ENCODE measurements at regions not wholly inside any gene's neighbourhood (a gene's known extent, or its start where the extent isn't known, plus 50 kb on each side); places are given as distances from the start of the nearest gene placed in this dataset.

DNA sequence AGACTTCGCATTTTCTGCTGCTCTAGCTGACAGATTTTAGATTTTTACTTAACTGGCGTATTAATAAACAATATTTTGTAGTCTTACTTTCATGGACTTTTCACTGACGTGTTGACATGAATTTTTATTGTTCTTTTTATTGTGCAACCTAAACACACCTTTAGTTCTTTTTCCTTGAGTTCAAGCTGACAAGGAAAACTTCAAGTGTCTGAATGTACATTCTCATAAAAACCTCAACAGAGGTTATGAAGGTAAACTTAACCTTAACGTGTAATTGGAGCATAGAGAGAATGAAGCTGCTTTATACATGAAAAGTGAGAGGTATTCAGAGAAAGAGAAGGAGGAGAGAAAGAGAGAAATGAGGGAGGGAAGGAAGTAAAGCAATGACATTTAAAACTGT, 364.3 kb upstream of the CT83 start (continued):
- TF ChIP-seq, protein P1, sequence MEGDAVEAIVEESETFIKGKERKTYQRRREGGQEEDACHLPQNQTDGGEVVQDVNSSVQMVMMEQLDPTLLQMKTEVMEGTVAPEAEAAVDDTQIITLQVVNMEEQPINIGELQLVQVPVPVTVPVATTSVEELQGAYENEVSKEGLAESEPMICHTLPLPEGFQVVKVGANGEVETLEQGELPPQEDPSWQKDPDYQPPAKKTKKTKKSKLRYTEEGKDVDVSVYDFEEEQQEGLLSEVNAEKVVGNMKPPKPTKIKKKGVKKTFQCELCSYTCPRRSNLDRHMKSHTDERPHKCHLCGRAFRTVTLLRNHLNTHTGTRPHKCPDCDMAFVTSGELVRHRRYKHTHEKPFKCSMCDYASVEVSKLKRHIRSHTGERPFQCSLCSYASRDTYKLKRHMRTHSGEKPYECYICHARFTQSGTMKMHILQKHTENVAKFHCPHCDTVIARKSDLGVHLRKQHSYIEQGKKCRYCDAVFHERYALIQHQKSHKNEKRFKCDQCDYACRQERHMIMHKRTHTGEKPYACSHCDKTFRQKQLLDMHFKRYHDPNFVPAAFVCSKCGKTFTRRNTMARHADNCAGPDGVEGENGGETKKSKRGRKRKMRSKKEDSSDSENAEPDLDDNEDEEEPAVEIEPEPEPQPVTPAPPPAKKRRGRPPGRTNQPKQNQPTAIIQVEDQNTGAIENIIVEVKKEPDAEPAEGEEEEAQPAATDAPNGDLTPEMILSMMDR (conservative IDR thresholded peaks at IDR 0.05; ENCODE audit: low read depth in 2 of 2) = no peak
- TF ChIP-seq, protein P2, sequence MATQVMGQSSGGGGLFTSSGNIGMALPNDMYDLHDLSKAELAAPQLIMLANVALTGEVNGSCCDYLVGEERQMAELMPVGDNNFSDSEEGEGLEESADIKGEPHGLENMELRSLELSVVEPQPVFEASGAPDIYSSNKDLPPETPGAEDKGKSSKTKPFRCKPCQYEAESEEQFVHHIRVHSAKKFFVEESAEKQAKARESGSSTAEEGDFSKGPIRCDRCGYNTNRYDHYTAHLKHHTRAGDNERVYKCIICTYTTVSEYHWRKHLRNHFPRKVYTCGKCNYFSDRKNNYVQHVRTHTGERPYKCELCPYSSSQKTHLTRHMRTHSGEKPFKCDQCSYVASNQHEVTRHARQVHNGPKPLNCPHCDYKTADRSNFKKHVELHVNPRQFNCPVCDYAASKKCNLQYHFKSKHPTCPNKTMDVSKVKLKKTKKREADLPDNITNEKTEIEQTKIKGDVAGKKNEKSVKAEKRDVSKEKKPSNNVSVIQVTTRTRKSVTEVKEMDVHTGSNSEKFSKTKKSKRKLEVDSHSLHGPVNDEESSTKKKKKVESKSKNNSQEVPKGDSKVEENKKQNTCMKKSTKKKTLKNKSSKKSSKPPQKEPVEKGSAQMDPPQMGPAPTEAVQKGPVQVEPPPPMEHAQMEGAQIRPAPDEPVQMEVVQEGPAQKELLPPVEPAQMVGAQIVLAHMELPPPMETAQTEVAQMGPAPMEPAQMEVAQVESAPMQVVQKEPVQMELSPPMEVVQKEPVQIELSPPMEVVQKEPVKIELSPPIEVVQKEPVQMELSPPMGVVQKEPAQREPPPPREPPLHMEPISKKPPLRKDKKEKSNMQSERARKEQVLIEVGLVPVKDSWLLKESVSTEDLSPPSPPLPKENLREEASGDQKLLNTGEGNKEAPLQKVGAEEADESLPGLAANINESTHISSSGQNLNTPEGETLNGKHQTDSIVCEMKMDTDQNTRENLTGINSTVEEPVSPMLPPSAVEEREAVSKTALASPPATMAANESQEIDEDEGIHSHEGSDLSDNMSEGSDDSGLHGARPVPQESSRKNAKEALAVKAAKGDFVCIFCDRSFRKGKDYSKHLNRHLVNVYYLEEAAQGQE (IDR thresholded peaks at IDR 0.05; ENCODE audit: unreplicated experiment) = no peak
- TF ChIP-seq, protein P3, sequence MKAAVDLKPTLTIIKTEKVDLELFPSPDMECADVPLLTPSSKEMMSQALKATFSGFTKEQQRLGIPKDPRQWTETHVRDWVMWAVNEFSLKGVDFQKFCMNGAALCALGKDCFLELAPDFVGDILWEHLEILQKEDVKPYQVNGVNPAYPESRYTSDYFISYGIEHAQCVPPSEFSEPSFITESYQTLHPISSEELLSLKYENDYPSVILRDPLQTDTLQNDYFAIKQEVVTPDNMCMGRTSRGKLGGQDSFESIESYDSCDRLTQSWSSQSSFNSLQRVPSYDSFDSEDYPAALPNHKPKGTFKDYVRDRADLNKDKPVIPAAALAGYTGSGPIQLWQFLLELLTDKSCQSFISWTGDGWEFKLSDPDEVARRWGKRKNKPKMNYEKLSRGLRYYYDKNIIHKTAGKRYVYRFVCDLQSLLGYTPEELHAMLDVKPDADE (IDR thresholded peaks at IDR 0.05) = no peak
- TF ChIP-seq POLR2AphosphoS5 (IDR thresholded peaks at IDR 0.05; ENCODE audit: low read depth) = no peak

DNA sequence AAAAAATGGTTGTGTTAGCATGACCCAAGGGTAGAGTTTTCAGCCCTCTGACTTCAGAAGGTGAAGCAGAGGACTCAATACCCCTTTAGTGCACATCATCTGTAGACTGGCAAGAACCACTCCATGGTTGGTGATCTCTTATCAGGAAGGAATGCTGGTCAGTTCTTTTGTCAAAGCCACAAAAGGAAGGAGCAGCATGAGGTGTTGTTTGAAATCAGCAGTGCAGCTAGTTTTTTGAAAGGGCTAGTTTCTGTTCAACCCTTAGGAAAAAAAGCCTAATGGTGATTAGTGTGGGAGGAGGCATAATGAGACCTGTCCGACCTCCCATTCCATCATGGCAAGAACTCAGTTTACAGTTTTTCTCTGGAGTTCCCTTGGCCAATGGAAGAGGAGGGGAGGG, 362.0 kb upstream of the CT83 start:
- H4K20me1 ChIP-seq (replicated peaks; ENCODE audit: insufficient read depth) = no peaks in the 10 kb centered on the region
- H3K4me2 ChIP-seq = 0 out of 2 replicates have a peak overlapping the region, but pooled peaks have one; percentile 43
- no peaks in the 10 kb centered on the region for H3F3A ChIP-seq (replicated peaks; ENCODE audit: low read depth)
- DNase-seq (ENCODE audit: low spot score) (peak; percentile 24), ATAC-seq (peak; percentile 64)
- no peaks in the 10 kb centered on the region for H3K79me2 ChIP-seq (replicated peaks; ENCODE audit: insufficient read depth)
- Mint-ChIP-seq H3K4me3 (no peak overlapping the region), H3K27me3 (ENCODE audit: insufficient read depth, low read depth, poor library complexity) (no peaks in the 10 kb centered on the region), H3K27ac (no peak overlapping the region), H3K36me3 (ENCODE audit: low read depth) (peaks cover 5% of the 10 kb centered on the region; the same call in 2 of the 3 replicates), H3K4me1 (peaks cover 16% of the 10 kb centered on the region), H3K9me3 (no peaks in the 10 kb centered on the region; the same call in 2 of the 3 replicates)
- TF ChIP-seq ZNF462 (CRISPR knock-in tag; IDR thresholded peaks at IDR 0.05) = peak; percentile 58; the same call in 1 of the 2 replicates
- TF ChIP-seq, protein P1 (conservative IDR thresholded peaks at IDR 0.05; ENCODE audit: low read depth in 2 of 2) = no peak
- no peak for TF ChIP-seq JUNB (IDR thresholded peaks at IDR 0.05; ENCODE audit: unreplicated experiment)
- TF ChIP-seq POLR2AphosphoS5 (IDR thresholded peaks at IDR 0.05; ENCODE audit: low read depth) = no peak
- no peak for TF ChIP-seq CREB1 (CRISPR knock-in tag; IDR thresholded peaks at IDR 0.05; ENCODE audit: low read depth)
- TF ChIP-seq NANOG (IDR thresholded peaks at IDR 0.05; ENCODE audit: borderline replicate concordance) = no peak
- TF ChIP-seq ZNF331 (CRISPR knock-in tag; IDR thresholded peaks at IDR 0.05; ENCODE audit: low read depth) = no peak
- H3K4me3 ChIP-seq = no peak overlapping the region
- H3K27ac ChIP-seq (ENCODE audit: low read depth) = no peak overlapping the region
- no peaks in the 10 kb centered on the region for H3K9me2 ChIP-seq (ENCODE audit: insufficient read depth)
- no peaks in the 10 kb centered on the region; the same call in 1 of the 2 replicates for H3K36me3 ChIP-seq (ENCODE audit: insufficient read depth)
- peaks cover 35% of the 10 kb centered on the region for H3K4me1 ChIP-seq (ENCODE audit: insufficient read depth)
- no peaks in the 10 kb centered on the region for H3K27me3 ChIP-seq (ENCODE audit: insufficient read depth)
- H2AFZ ChIP-seq = no peak overlapping the region
